ENCODE measurements at regions not wholly inside any gene's neighbourhood (a gene's known extent, or its start where the extent isn't known, plus 50 kb on each side); places are given as distances from the start of the nearest gene placed in this dataset.

DNA sequence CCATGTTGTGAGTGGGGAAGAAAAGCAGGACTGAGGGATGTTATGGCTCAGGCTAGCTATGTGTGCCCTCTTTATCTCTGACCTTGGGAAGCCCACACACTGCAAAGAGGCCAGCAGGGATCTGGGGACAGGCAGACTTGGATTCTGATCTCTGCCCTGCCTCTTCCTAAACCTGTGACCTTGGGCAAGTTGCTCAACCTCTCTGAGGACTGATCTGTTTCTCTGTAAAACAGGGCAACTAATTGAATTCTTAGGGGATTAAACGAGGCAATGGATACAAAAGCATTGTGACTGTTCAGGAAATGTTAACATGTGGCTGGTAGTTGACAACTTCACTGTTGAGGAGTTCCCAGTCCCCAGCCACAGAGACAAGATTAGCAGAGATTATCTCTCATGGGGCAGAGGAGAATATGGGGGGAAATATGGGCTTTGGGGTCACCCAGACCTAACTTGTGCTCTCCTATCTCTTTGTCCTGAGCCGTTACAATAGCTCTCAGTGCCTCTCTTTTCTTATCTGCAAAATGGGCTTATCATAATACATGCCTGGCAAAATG is 184.7 kb upstream of the GLI2 start:
- Histone ChIP-seq H3K79me2 (ENCODE audit: control insufficient read depth, insufficient read depth, low read length) (no peaks in the 10 kb centered on the region), H3K9me3 (replicated peaks; ENCODE audit: control insufficient read depth, insufficient read depth, low read length) (no peaks in the 10 kb centered on the region), H3K4me3 (no peak overlapping the region), H2AFZ (ENCODE audit: control insufficient read depth, low read depth, low read length) (no peak overlapping the region), H3K27ac (ENCODE audit: control insufficient read depth, insufficient read depth) (no peak overlapping the region), H3K4me2 (ENCODE audit: control insufficient read depth, insufficient read depth) (no peak overlapping the region), H4K20me1 (ENCODE audit: control insufficient read depth, insufficient read depth) (no peaks in the 10 kb centered on the region), H3K36me3 (ENCODE audit: control insufficient read depth in 2 of 2, insufficient read depth in 2 of 2, low read length in 1 of 2) (no peaks in the 10 kb centered on the region), H3K4me1 (ENCODE audit: control insufficient read depth, insufficient read depth, low read length) (no peaks in the 10 kb centered on the region), H3K9ac (ENCODE audit: control insufficient read depth, insufficient read depth, low read length) (no peak overlapping the region), H3K27me3 (replicated peaks in 1 of 2; ENCODE audit: control insufficient read depth in 2 of 2, insufficient read depth in 2 of 2, low read length in 1 of 2) (peaks cover 0 to 4% of the 10 kb centered on the region in 2 experiments; a peak in 2 of 4 replicates)
- in situ Hi-C loops (cut with MboI), result no loop called here
- no TSS peak for BruUV-seq (replicated peaks)
- ChIA-PET CTCF (interaction anchor here (0.7 to 1.1 kb wide), 3 partner anchors 38 to 135 kb away, joined by 3 to 4 read pairs (median 3); no protein-coding TSS in a partner anchor), RAD21 (ENCODE audit: unreplicated experiment) (no interaction called here), SMC1A (ENCODE audit: uncharacterized antibody, unreplicated experiment) (no interaction called here), POLR2A (no interaction called here)
- FAIRE-seq (no peak), ATAC-seq (no peak), DNase-seq (ENCODE audit: low read depth, low spot score) (no peak)
- intact Hi-C loops (cut with micrococcal nuclease; ENCODE audit: unreplicated experiment), result loop anchor here (10.0 kb wide), 1 partner anchor 206 kb away; the partner anchor contains the start of gene INHBB
- 0% methylated on average over 2 of the region's 2 CpGs for WGBS (ENCODE audit: insufficient coverage, insufficient replicate concordance, low lambda C conversion rate, missing lambda C conversion rate)
- TF ChIP-seq NR2C1 (IDR thresholded peaks at IDR 0.05) (no peak), RELB (IDR thresholded peaks at IDR 0.05; ENCODE audit: low read depth) (no peak), SREBF2 (IDR thresholded peaks at IDR 0.05; ENCODE audit: low read length) (no peak), EZH2 (IDR thresholded peaks at IDR 0.05; ENCODE audit: borderline replicate concordance, control insufficient read depth, low read depth, low read length) (no peak), PRDM15 (CRISPR knock-in tag; IDR thresholded peaks at IDR 0.05) (no peak), IKZF1 (conservative IDR thresholded peaks at IDR 0.05) (no peak), RBBP5 (conservative IDR thresholded peaks at IDR 0.05) (no peak), ZZZ3 (IDR thresholded peaks at IDR 0.05; ENCODE audit: control insufficient read depth, insufficient read length, low read depth) (no peak), ZBTB4 (CRISPR knock-in tag; IDR thresholded peaks at IDR 0.05) (no peak), E2F4 (IDR thresholded peaks at IDR 0.05; ENCODE audit: low read depth, low read length) (no peak), ESRRA (IDR thresholded peaks at IDR 0.05; ENCODE audit: low read length) (no peak), TARDBP (IDR thresholded peaks at IDR 0.05; ENCODE audit: borderline replicate concordance) (no peak), KLF5 (IDR thresholded peaks at IDR 0.05; ENCODE audit: partially characterized antibody) (no peak)
- TF ChIP-seq, protein P1, sequence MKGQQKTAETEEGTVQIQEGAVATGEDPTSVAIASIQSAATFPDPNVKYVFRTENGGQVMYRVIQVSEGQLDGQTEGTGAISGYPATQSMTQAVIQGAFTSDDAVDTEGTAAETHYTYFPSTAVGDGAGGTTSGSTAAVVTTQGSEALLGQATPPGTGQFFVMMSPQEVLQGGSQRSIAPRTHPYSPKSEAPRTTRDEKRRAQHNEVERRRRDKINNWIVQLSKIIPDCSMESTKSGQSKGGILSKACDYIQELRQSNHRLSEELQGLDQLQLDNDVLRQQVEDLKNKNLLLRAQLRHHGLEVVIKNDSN (IDR thresholded peaks at IDR 0.05; ENCODE audit: borderline replicate concordance, extremely low read length, insufficient read depth, low read depth, low read length), result no peak

Data from GM12878 (cell line).